Endodermal cell (in vitro differentiated cells): ENCODE measurements at regions not wholly inside any gene's neighbourhood (a gene's known extent, or its start where the extent isn't known, plus 50 kb on each side); places are given as distances from the start of the nearest gene placed in this dataset.

Experiments used
- DNase-seq: peaks from one replicate; pipeline ENCODE4 v3.0.0-alpha.2; 2017
- H3K27ac ChIP-seq: 2 replicates; pipeline ENCODE4 v1.5.1; 2013; ENCODE audit warnings: mild to moderate bottlenecking, low read depth, low read length, moderate library complexity
- H3K27me3 ChIP-seq: 2 replicates; pipeline ENCODE4 v1.6.1; 2013; ENCODE audit warnings: mild to moderate bottlenecking, low read length, moderate library complexity; ENCODE audit not compliant: insufficient read depth, control insufficient read depth, poor library complexity, severe bottlenecking
- H3K36me3 ChIP-seq: 2 replicates; pipeline ENCODE4 v1.7.0; 2013; ENCODE audit warnings: mild to moderate bottlenecking, low read length, moderate library complexity; ENCODE audit not compliant: control insufficient read depth, insufficient read depth
- H3K4me1 ChIP-seq: one replicate; pipeline ENCODE4 v1.7.0; 2013; ENCODE audit warnings: low read length; ENCODE audit not compliant: control insufficient read depth, insufficient read depth
- H3K4me3 ChIP-seq: 2 replicates; pipeline ENCODE4 v1.5.1; 2013; ENCODE audit warnings: mild to moderate bottlenecking, low read length, moderate library complexity
- H3K9ac ChIP-seq: 2 replicates; pipeline ENCODE4 v1.6.1; 2013; ENCODE audit warnings: mild to moderate bottlenecking, low read length, moderate library complexity; ENCODE audit not compliant: poor library complexity, severe bottlenecking; ENCODE audit errors: extremely low read depth
- H3K9me3 ChIP-seq: 2 replicates; pipeline ENCODE4 v1.6.1; 2013; ENCODE audit warnings: mild to moderate bottlenecking, low read length, moderate library complexity; ENCODE audit not compliant: control insufficient read depth
- H3K27ac Mint-ChIP-seq: 2 replicates; pipeline ENCODE4 v1.8.0; 2020; ENCODE audit warnings: mixed read lengths
- H3K27me3 Mint-ChIP-seq: 2 replicates; pipeline ENCODE4 v1.8.0; 2021; ENCODE audit warnings: mild to moderate bottlenecking, mixed read lengths; ENCODE audit not compliant: insufficient read depth
- H3K36me3 Mint-ChIP-seq: 2 replicates; pipeline ENCODE4 v1.8.0; 2020; ENCODE audit warnings: low read depth, mixed read lengths
- H3K4me1 Mint-ChIP-seq: 2 replicates; pipeline ENCODE4 v1.8.0; 2020; ENCODE audit warnings: mixed read lengths
- H3K4me3 Mint-ChIP-seq: 2 replicates; pipeline ENCODE4 v1.8.0; 2020; ENCODE audit warnings: mild to moderate bottlenecking, moderate library complexity, mixed read lengths
- H3K9me3 Mint-ChIP-seq: 2 replicates; pipeline ENCODE4 v1.8.0; 2020; ENCODE audit warnings: mild to moderate bottlenecking, mixed read lengths
- WGBS, 2 experiments: methylation state at CpG; one replicate each; pipeline versions ENCODE4 v1.1.5 to v1.1.7; 2013; ENCODE audit warnings: missing lambda C conversion rate in 2 of 2, mixed read lengths in 1 of 2; ENCODE audit not compliant: insufficient coverage in 1 of 2, insufficient read length in 1 of 2; 5-methylcytosine and 5-hydroxymethylcytosine counted together
- TF ChIP-seq, protein P1 (sequence below): fragments of 200-600 bp; sonication (generic); conservative IDR thresholded peaks from 2 replicates; pipeline ENCODE4 v1.5.0; 2021; ENCODE audit warnings: antibody characterized with exemption, mild to moderate bottlenecking

DNA sequence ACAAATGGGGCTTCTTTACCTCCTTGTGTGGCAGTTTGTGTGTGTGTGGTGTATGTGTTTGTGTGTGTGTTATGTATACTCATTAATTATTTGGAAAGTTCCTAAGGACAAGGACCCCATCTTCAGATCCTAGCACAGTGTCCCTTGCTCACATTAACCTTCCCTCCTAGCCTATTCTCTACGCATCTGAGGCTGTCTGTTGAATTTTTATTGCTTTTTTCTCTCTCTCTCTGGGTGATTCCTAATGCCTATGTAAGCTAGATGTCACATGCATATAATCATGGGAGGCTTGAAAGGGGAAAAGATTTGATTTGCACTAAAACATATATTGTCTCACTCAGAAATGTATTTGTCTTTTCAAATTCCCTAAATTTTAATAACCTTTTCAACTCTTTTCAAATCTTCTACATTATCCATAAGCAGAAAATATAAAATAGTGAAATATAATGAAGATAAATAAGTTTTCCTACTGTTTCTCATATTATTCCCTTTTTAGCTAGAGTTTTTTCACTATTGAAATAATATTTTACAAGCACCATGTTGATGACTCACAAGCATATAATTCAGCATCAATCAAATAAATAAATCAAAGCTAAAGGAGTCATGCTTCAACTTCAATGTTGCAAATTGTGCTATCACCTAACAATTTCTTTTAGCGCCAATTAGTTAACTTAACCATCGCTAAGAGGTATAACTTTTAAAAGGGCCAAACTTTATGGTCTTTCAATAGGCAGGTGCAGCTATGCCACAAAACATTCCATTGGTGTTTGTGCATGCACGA is 199.0 kb upstream of the ERBB4 start:
- Mint-ChIP-seq H3K9me3 (peaks cover 2% of the 10 kb centered on the region), H3K36me3 (no peaks in the 10 kb centered on the region), H3K27ac (no peak overlapping the region), H3K4me3 (no peak overlapping the region), H3K4me1 (peaks cover 16% of the 10 kb centered on the region), H3K27me3 (no peaks in the 10 kb centered on the region)
- WGBS, 2 experiments = 86 to 93% methylated on average over 3 to 4 of the region's 4 CpGs
- Histone ChIP-seq H3K27ac (no peak overlapping the region), H3K27me3 (no peaks in the 10 kb centered on the region), H3K9ac (no peak overlapping the region), H3K36me3 (no peaks in the 10 kb centered on the region), H3K4me3 (no peak overlapping the region), H3K9me3 (no peaks in the 10 kb centered on the region), H3K4me1 (no peaks in the 10 kb centered on the region)
- TF ChIP-seq, protein P1, sequence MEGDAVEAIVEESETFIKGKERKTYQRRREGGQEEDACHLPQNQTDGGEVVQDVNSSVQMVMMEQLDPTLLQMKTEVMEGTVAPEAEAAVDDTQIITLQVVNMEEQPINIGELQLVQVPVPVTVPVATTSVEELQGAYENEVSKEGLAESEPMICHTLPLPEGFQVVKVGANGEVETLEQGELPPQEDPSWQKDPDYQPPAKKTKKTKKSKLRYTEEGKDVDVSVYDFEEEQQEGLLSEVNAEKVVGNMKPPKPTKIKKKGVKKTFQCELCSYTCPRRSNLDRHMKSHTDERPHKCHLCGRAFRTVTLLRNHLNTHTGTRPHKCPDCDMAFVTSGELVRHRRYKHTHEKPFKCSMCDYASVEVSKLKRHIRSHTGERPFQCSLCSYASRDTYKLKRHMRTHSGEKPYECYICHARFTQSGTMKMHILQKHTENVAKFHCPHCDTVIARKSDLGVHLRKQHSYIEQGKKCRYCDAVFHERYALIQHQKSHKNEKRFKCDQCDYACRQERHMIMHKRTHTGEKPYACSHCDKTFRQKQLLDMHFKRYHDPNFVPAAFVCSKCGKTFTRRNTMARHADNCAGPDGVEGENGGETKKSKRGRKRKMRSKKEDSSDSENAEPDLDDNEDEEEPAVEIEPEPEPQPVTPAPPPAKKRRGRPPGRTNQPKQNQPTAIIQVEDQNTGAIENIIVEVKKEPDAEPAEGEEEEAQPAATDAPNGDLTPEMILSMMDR = no peak
- no peak for DNase-seq

DNA sequence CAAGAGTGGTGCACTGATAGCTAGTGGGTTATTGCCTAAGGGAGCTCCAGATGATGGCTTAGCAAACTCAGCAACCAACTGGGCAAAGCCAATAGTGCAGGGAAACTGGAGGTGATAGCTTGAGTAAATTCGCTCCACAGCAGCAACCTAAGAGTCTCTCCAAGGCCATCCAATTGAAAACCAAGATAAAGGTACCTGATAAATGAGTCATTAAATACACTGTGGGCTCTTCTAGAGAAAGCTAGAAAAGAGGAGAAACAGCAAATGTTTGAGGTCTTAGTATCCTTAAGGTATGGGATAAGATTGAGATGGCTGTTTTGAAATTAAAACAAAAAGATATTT is 197.8 kb upstream of the ERBB4 start:
- Mint-ChIP-seq H3K4me1 (peaks cover 16% of the 10 kb centered on the region), H3K4me3 (no peak overlapping the region), H3K27me3 (no peaks in the 10 kb centered on the region), H3K36me3 (no peaks in the 10 kb centered on the region), H3K9me3 (no peaks in the 10 kb centered on the region), H3K27ac (no peak overlapping the region)
- DNase-seq = no peak
- no peaks in the 10 kb centered on the region for H3K36me3 ChIP-seq
- no peaks in the 10 kb centered on the region for H3K27me3 ChIP-seq
- H3K9ac ChIP-seq = no peak overlapping the region
- H3K9me3 ChIP-seq = no peaks in the 10 kb centered on the region
- H3K4me3 ChIP-seq = no peak overlapping the region
- no peak overlapping the region for H3K27ac ChIP-seq
- TF ChIP-seq, protein P1 = no peak
- 77 to 100% methylated on average over 1 of the region's 1 CpG for WGBS, 2 experiments
- no peaks in the 10 kb centered on the region for H3K4me1 ChIP-seq

DNA sequence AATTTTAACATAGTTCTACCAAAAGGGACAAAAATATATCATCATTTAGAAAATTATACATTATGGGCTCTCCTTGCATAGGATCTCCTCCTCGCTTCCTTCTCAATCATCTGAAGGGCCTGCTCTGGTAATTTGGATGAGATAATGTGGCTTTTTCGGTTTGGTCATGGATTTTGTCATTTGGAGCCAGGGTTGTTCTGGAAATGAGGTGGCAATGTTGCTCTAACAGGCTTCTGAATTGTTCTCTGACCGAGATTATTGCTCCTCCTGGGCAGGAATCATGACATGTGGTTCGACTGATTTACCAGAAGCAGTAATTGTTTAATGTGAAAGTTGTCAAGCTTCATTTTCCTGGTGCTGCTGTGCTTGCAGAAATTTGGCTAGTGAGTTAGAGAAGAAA is 194.7 kb upstream of the ERBB4 start:
- Histone ChIP-seq H3K27me3 (no peaks in the 10 kb centered on the region), H3K27ac (no peak overlapping the region), H3K36me3 (no peaks in the 10 kb centered on the region), H3K4me1 (no peaks in the 10 kb centered on the region), H3K4me3 (no peak overlapping the region), H3K9me3 (no peaks in the 10 kb centered on the region), H3K9ac (no peak overlapping the region)
- no peak for DNase-seq
- H3K4me3 Mint-ChIP-seq = no peak overlapping the region
- no peak overlapping the region for H3K27ac Mint-ChIP-seq
- 91 to 94% methylated on average over 4 of the region's 4 CpGs for WGBS, 2 experiments
- H3K27me3 Mint-ChIP-seq = no peaks in the 10 kb centered on the region
- peaks cover 2% of the 10 kb centered on the region for H3K4me1 Mint-ChIP-seq
- no peaks in the 10 kb centered on the region for H3K9me3 Mint-ChIP-seq
- TF ChIP-seq, protein P1 = no peak
- no peaks in the 10 kb centered on the region for H3K36me3 Mint-ChIP-seq
